ENCODE measurements at regions not wholly inside any gene's neighbourhood (a gene's known extent, or its start where the extent isn't known, plus 50 kb on each side); places are given as distances from the start of the nearest gene placed in this dataset.

- no peak for TF ChIP-seq CTCF (conservative IDR thresholded peaks at IDR 0.05)
- H3K27ac ChIP-seq = no peak overlapping the region
Observed at GRCh38 chr3:194231929-194232832, 96.2 kb downstream of the HES1 start.

DNA sequence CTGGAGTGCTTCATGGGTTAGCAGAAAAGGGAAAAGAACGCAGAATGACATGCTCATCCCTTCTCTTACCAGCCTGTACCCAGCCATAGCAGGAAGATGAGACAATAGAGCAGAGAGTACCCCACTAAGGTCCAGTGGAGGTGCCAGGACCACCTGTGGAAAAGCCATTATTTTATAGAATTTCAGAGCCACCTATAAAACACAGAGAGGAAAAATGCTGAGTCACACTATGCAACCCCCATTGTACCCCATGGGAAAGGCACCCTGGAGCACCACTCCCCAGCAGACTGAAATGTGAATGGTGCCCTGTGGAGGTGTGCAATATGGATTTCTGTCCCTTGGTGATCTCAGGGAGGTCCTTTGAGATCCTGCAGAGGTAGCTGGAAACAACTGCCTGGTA is 97.2 kb downstream of the HES1 start:
- H3K27ac ChIP-seq = no peak overlapping the region
- TF ChIP-seq CTCF (conservative IDR thresholded peaks at IDR 0.05) = no peak

GRCh38 chr3:194235160-194235559 is 99.2 kb downstream of the HES1 start:
- H3K27ac ChIP-seq = no peak overlapping the region
- TF ChIP-seq CTCF (conservative IDR thresholded peaks at IDR 0.05) = no peak

DNA sequence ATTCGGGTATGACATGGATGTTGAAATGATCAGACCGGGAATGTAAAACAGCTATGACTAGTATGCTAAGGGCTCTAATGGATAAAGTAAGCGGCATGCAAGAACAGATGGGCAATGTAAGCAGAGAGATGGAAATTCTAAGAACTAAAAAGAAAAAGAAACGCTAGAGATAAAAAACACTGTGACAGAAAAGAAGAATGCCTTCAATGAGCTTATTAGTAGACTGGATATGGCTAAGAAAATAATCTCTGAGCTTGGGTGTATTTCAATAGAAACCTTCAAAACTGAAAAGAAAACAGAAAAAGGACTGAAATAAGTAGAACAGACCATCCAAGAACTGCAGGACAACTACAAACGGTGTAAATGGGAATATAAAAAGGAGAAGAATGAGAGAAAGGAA is 101.2 kb downstream of the HES1 start:
- TF ChIP-seq CTCF (conservative IDR thresholded peaks at IDR 0.05) = no peak
- no peak overlapping the region for H3K27ac ChIP-seq

- no peak overlapping the region for H3K27ac ChIP-seq
Observed at GRCh38 chr3:194240766-194241165, 104.8 kb downstream of the HES1 start.

GRCh38 chr3:194243172-194243837 is 107.4 kb downstream of the HES1 start:
- no peak for TF ChIP-seq CTCF (conservative IDR thresholded peaks at IDR 0.05)
- H3K27ac ChIP-seq = no peak overlapping the region

More at GRCh38 chr3:194240766-194241165, 104.8 kb downstream of the HES1 start:
- no peak for TF ChIP-seq CTCF (conservative IDR thresholded peaks at IDR 0.05)

- TF ChIP-seq CTCF (conservative IDR thresholded peaks at IDR 0.05) = no peak
- no peak overlapping the region for H3K27ac ChIP-seq
Observed at GRCh38 chr3:194244167-194244566, 107.0 kb downstream of the CPN2 start.

Data from VCaP (cell line).